Thyroid gland (tissue), 4 donors: ENCODE measurements at regions not wholly inside any gene's neighbourhood (a gene's known extent, or its start where the extent isn't known, plus 50 kb on each side); places are given as distances from the start of the nearest gene placed in this dataset.

Experiments used
- CTCF ChIP-seq, 6 experiments: fragments of 200-600 bp in 3 of 6; fragments of 450-650 bp in 3 of 6; sonication (generic) in 3 of 6; IDR thresholded peaks; one replicate each; pipeline ENCODE4 v1.5.1; 2016 to 2019; ENCODE audit warnings: antibody characterized with exemption in 6 of 6, mild to moderate bottlenecking in 2 of 6, inconsistent platforms in 1 of 6, moderate library complexity in 1 of 6
- POLR2A ChIP-seq, 2 donors: fragments of 450-650 bp; IDR thresholded peaks; one replicate each; pipeline ENCODE4 v1.6.1; 2017; ENCODE audit warnings: antibody characterized with exemption in 2 of 2, mild to moderate bottlenecking in 2 of 2, moderate library complexity in 1 of 2

- TF ChIP-seq CTCF (IDR thresholded peaks at IDR 0.05) (no peak), POLR2A (IDR thresholded peaks at IDR 0.05) (no peak)
These were observed 525.7 kb downstream of the UQCRFS1 start for GRCh38 chr19:28687296-28687695.
